NCI-H2227 (cell line): ENCODE measurements at regions not wholly inside any gene's neighbourhood (a gene's known extent, or its start where the extent isn't known, plus 50 kb on each side); places are given as distances from the start of the nearest gene placed in this dataset.
"Not testable (repeated sequence)": the region's sequence is repeated elsewhere in the genome, so short reads cannot be mapped to it uniquely, and the experiment has no call there.

Experiments
- DNase-seq: peaks from one replicate; lab custom pipeline; 2025; ENCODE audit not compliant: unreplicated experiment; lab: John Stamatoyannopoulos, UW

- no peak for DNase-seq
These were observed 102.2 kb downstream of the CDC42EP3 start for GRCh38 chr2:37569131-37569823.

- DNase-seq: no peak
These were observed 101.3 kb downstream of the CDC42EP3 start for GRCh38 chr2:37569986-37570679.

- DNase-seq: no peak
These were observed 100.5 kb downstream of the CDC42EP3 start for GRCh38 chr2:37570773-37571586.

GRCh38 chr2:37571587-37572136, 99.8 kb downstream of the CDC42EP3 start:
- DNase-seq: no peak

GRCh38 chr2:37573451-37574388, 97.7 kb downstream of the CDC42EP3 start:
- DNase-seq: no peak

GRCh38 chr2:37575780-37576179, 95.7 kb downstream of the CDC42EP3 start:
- DNase-seq: no peak

- DNase-seq: not testable (repeated sequence)
These were observed 95.2 kb downstream of the CDC42EP3 start for GRCh38 chr2:37576194-37576593.

GRCh38 chr2:37576831-37577230, 94.6 kb downstream of the CDC42EP3 start:
- DNase-seq: no peak

- DNase-seq: no peak
These were observed 92.2 kb downstream of the CDC42EP3 start for GRCh38 chr2:37579192-37579713.

- DNase-seq: not testable (repeated sequence)
These were observed 91.5 kb downstream of the CDC42EP3 start for GRCh38 chr2:37579949-37580348.

- DNase-seq: no peak
These were observed 90.0 kb downstream of the CDC42EP3 start for GRCh38 chr2:37581433-37581832.

GRCh38 chr2:37582481-37583220, 88.8 kb downstream of the CDC42EP3 start:
- no peak for DNase-seq

GRCh38 chr2:37583402-37583801, 88.0 kb downstream of the CDC42EP3 start:
- no peak for DNase-seq

GRCh38 chr2:37583867-37584266, 87.6 kb downstream of the CDC42EP3 start:
- no peak for DNase-seq

- no peak for DNase-seq
These were observed 86.0 kb downstream of the CDC42EP3 start for GRCh38 chr2:37585295-37585908.

GRCh38 chr2:37585982-37586621, 85.3 kb downstream of the CDC42EP3 start:
- no peak for DNase-seq

- DNase-seq: no peak
These were observed 84.7 kb downstream of the CDC42EP3 start for GRCh38 chr2:37586663-37587317.

GRCh38 chr2:37587817-37588216, 83.6 kb downstream of the CDC42EP3 start:
- DNase-seq: no peak
